ENCODE measurements at regions not wholly inside any gene's neighbourhood (a gene's known extent, or its start where the extent isn't known, plus 50 kb on each side); places are given as distances from the start of the nearest gene placed in this dataset.

DNA sequence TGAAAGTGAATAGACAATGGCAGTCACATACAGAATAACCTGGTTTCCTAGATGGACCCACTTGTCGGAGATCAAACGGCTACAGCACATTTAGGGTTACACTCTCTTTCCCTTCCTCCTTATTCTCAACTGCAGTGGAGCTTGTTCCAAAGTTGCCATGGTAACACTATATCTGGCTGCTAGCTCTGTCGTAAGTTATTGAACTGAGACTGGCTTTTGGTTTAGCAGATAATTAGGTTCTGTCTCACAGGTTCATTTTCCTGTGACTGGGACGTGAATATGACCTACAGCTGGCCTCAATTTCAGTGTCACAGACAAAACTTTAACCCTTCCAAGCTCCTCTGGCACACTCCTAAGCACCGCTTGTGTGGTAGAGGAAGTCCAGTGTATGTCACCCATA is 875.8 kb downstream of the USP25 start:
- no peak for TF ChIP-seq CTCF (IDR thresholded peaks at IDR 0.05 in 8 of 11, conservative IDR thresholded peaks at IDR 0.05 in 3 of 11)
- TF ChIP-seq POLR2A (IDR thresholded peaks at IDR 0.05): no peak
- TF ChIP-seq POLR2AphosphoS5 (IDR thresholded peaks at IDR 0.05): no peak

All from spleen (tissue), 7 donors.